H1 (cell line): ENCODE measurements at regions not wholly inside any gene's neighbourhood (a gene's known extent, or its start where the extent isn't known, plus 50 kb on each side); places are given as distances from the start of the nearest gene placed in this dataset.

Experiments used
- CTCF ChIA-PET: fragments of 300-600 bp; sonication (Branson Sonifier 250); formaldehyde crosslinking; loops from one replicate; lab custom pipeline; 2021; ENCODE audit not compliant: partially characterized antibody; lab: Charles Lee
- POLR2A ChIA-PET: fragments of 300-600 bp; sonication (Branson Sonifier 250); formaldehyde crosslinking; loops from one replicate; lab custom pipeline; 2021; ENCODE audit warnings: inconsistent platforms; ENCODE audit not compliant: partially characterized antibody; lab: Charles Lee
- DNase-seq, 2 experiments: peaks; one replicate each; pipeline versions ENCODE4 v3.0.0 to v3.0.0-alpha.2; 2010 to 2022; ENCODE audit warnings: low spot score in 2 of 2, low read depth in 1 of 2, mixed read lengths in 1 of 2
- FAIRE-seq: peaks from 2 replicates; lab custom pipeline; 2011; peaks lifted over from hg19 to GRCh38; lab: Jason Lieb, UNC
- H2AFZ ChIP-seq: 2 replicates; pipeline ENCODE4 v1.8.1; 2012; ENCODE audit warnings: low read length, inconsistent platforms
- H2AK5ac ChIP-seq: 2 replicates; pipeline ENCODE4 v1.6.1; 2013; ENCODE audit warnings: low read depth, low read length
- H2BK120ac ChIP-seq: replicated peaks from 2 replicates; pipeline ENCODE3; 2013; ENCODE audit warnings: low read depth, low read length, inconsistent platforms
- H2BK12ac ChIP-seq: 2 replicates; pipeline ENCODE4 v1.6.1; 2013; ENCODE audit warnings: low read depth, low read length
- H2BK15ac ChIP-seq: 2 replicates; pipeline ENCODE4 v1.6.1; 2013; ENCODE audit warnings: low read length
- H2BK20ac ChIP-seq: 2 replicates; pipeline ENCODE4 v1.6.1; 2013; ENCODE audit warnings: low read length
- H2BK5ac ChIP-seq: 2 replicates; pipeline ENCODE4 v1.6.1; 2013; ENCODE audit warnings: low read depth, low read length
- H3K14ac ChIP-seq: 2 replicates; pipeline ENCODE4 v1.6.1; 2013; ENCODE audit warnings: inconsistent platforms; ENCODE audit not compliant: insufficient read length
- H3K18ac ChIP-seq: 2 replicates; pipeline ENCODE4 v1.6.1; 2013; ENCODE audit warnings: low read length; ENCODE audit errors: extremely low read depth
- H3K23ac ChIP-seq: 2 replicates; pipeline ENCODE4 v1.6.1; 2013; ENCODE audit warnings: inconsistent platforms; ENCODE audit not compliant: insufficient read length
- H3K23me2 ChIP-seq: 2 replicates; pipeline ENCODE4 v1.6.1; 2013; ENCODE audit warnings: low read depth, low read length
- H3K27ac ChIP-seq: 2 replicates; pipeline ENCODE4 v1.6.1; 2011; ENCODE audit warnings: low read depth, low read length, inconsistent platforms
- H3K27me3 ChIP-seq, 4 experiments: replicated peaks in 1 of 4; 1 replicate in 1 of 4; 2 replicates in 3 of 4; pipeline versions ENCODE4 v1.6.1 to v1.8.1; 2011 to 2013; ENCODE audit warnings: low read length in 3 of 4, mild to moderate bottlenecking in 3 of 4, inconsistent platforms in 2 of 4, mixed read lengths in 2 of 4, moderate library complexity in 1 of 4; ENCODE audit not compliant: control insufficient read depth in 3 of 4, insufficient read depth in 3 of 4; ENCODE audit errors: extremely low read depth in 1 of 4
- H3K36me3 ChIP-seq, 4 experiments: 2 replicates each; pipeline versions ENCODE4 v1.6.1 to v1.8.1; 2011 to 2013; ENCODE audit warnings: mild to moderate bottlenecking in 4 of 4, low read length in 3 of 4, moderate library complexity in 2 of 4, control low read depth in 1 of 4, inconsistent platforms in 1 of 4; ENCODE audit not compliant: insufficient read depth in 4 of 4, control insufficient read depth in 2 of 4
- H3K4ac ChIP-seq: replicated peaks from 2 replicates; pipeline ENCODE3; 2013; ENCODE audit warnings: low read length, low read depth, mixed read lengths, inconsistent platforms; ENCODE audit not compliant: insufficient read length
- H3K4me1 ChIP-seq, 4 experiments: replicated peaks in 1 of 4; 1 replicate in 1 of 4; 2 replicates in 3 of 4; pipeline versions ENCODE4 v1.6.1 to v1.8.1; 2011 to 2013; ENCODE audit warnings: low read length in 3 of 4, inconsistent platforms in 2 of 4, mixed read lengths in 1 of 4; ENCODE audit not compliant: insufficient read depth in 4 of 4, control insufficient read depth in 3 of 4
- H3K4me2 ChIP-seq, 2 experiments: 2 replicates each; pipeline versions ENCODE4 v1.6.1 to v1.8.1; 2011 to 2013; ENCODE audit warnings: low read depth in 2 of 2, low read length in 2 of 2, control low read depth in 1 of 2, inconsistent platforms in 1 of 2, mild to moderate bottlenecking in 1 of 2; ENCODE audit not compliant: insufficient read depth in 1 of 2
- H3K4me3 ChIP-seq, 4 experiments: fragments of 200-600, 300-600 bp in 1 of 4; sonication (generic), shearing (Covaris generic), sonication (Bioruptor Twin) in 1 of 4; 2 replicates each; pipeline versions ENCODE4 v1.5.1 to v1.8.1; 2011 to 2016; ENCODE audit warnings: low read length in 4 of 4, low read depth in 3 of 4, control low read depth in 2 of 4, inconsistent platforms in 2 of 4, mild to moderate bottlenecking in 2 of 4, mixed read lengths in 1 of 4, moderate library complexity in 1 of 4; ENCODE audit not compliant: insufficient read depth in 2 of 4; ENCODE audit errors: extremely low read depth in 1 of 4
- H3K56ac ChIP-seq: replicated peaks from 2 replicates; pipeline ENCODE3; 2013; ENCODE audit warnings: low read depth, mild to moderate bottlenecking, mixed read lengths, low read length, inconsistent platforms; ENCODE audit not compliant: insufficient read length
- H3K79me1 ChIP-seq: 2 replicates; pipeline ENCODE4 v1.6.1; 2013; ENCODE audit warnings: low read depth, low read length, control low read depth
- H3K79me2 ChIP-seq, 2 experiments: 2 replicates each; pipeline versions ENCODE4 v1.6.1 to v1.8.1; 2012 to 2013; ENCODE audit warnings: low read length in 2 of 2, mild to moderate bottlenecking in 2 of 2, inconsistent platforms in 1 of 2; ENCODE audit not compliant: insufficient read depth in 2 of 2, control insufficient read depth in 1 of 2
- H3K9ac ChIP-seq, 4 experiments: replicated peaks in 1 of 4; 1 replicate in 1 of 4; 2 replicates in 3 of 4; pipeline versions ENCODE4 v1.6.1 to v1.8.1; 2011 to 2013; ENCODE audit warnings: low read depth in 3 of 4, low read length in 3 of 4, control low read depth in 2 of 4, mild to moderate bottlenecking in 2 of 4, moderate library complexity in 2 of 4, inconsistent platforms in 1 of 4; ENCODE audit errors: extremely low read depth in 1 of 4
- H3K9me3 ChIP-seq, 2 experiments: 2 replicates each; pipeline versions ENCODE4 v1.6.1 to v1.8.1; 2012 to 2013; ENCODE audit warnings: mild to moderate bottlenecking in 2 of 2, moderate library complexity in 2 of 2, control low read depth in 1 of 2, inconsistent platforms in 1 of 2, low read depth in 1 of 2, low read length in 1 of 2, mixed read lengths in 1 of 2; ENCODE audit not compliant: insufficient read depth in 2 of 2
- H4K20me1 ChIP-seq, 2 experiments: replicated peaks in 1 of 2; 2 replicates each; pipeline versions ENCODE3 to v1.8.1; 2011 to 2013; ENCODE audit warnings: inconsistent platforms in 2 of 2, low read length in 2 of 2, mild to moderate bottlenecking in 1 of 2; ENCODE audit not compliant: insufficient read depth in 2 of 2, control insufficient read depth in 1 of 2
- H4K5ac ChIP-seq: 2 replicates; pipeline ENCODE4 v1.6.1; 2013; ENCODE audit warnings: low read length, low read depth, mixed read lengths, inconsistent platforms; ENCODE audit not compliant: insufficient read length
- H4K8ac ChIP-seq: 2 replicates; pipeline ENCODE4 v1.8.0; 2013; ENCODE audit warnings: mild to moderate bottlenecking, moderate library complexity, low read length, inconsistent platforms; ENCODE audit not compliant: insufficient read depth; ENCODE audit errors: extremely low read depth
- H4K91ac ChIP-seq: replicated peaks from 2 replicates; pipeline ENCODE3; 2013; ENCODE audit warnings: low read length, mixed read lengths, inconsistent platforms; ENCODE audit not compliant: insufficient read length
- ASH2L ChIP-seq: fragments of 200-600, 300-600 bp; sonication (generic); IDR thresholded peaks from one replicate; pipeline ENCODE4 v1.7.1; 2017; ENCODE audit warnings: low read length
- CBX5 ChIP-seq: fragments of 300-800, 300-1000 bp; sonication (generic); IDR thresholded peaks from 2 replicates; pipeline ENCODE4 v1.7.1; 2016; ENCODE audit warnings: antibody characterized with exemption, low read length, low read depth
- CBX8 ChIP-seq: fragments of 300-800, 300-1000 bp; sonication (generic); IDR thresholded peaks from 2 replicates; pipeline ENCODE4 v1.7.1; 2016; ENCODE audit warnings: low read depth, low read length, borderline replicate concordance
- CREB1 ChIP-seq: IDR thresholded peaks from 2 replicates; pipeline ENCODE4 v1.6.1; 2012; ENCODE audit warnings: inconsistent platforms
- FOSL1 ChIP-seq: IDR thresholded peaks from 2 replicates; pipeline ENCODE4 v1.6.1; 2011; ENCODE audit warnings: mild to moderate bottlenecking, low read depth, low read length, moderate library complexity; ENCODE audit not compliant: insufficient read depth
- HDAC2 ChIP-seq, 2 experiments: fragments of 300-600 bp in 1 of 2; sonication (generic) in 1 of 2; IDR thresholded peaks; 2 replicates each; pipeline ENCODE4 v1.6.1; 2011 to 2012; ENCODE audit warnings: low read depth in 2 of 2, low read length in 2 of 2, mild to moderate bottlenecking in 2 of 2, moderate library complexity in 2 of 2, borderline replicate concordance in 1 of 2, inconsistent platforms in 1 of 2
- HDAC6 ChIP-seq: IDR thresholded peaks from one replicate; pipeline ENCODE4 v1.7.1; 2012; ENCODE audit warnings: low read depth, mild to moderate bottlenecking, inconsistent platforms, low read length, moderate library complexity
- KDM4A ChIP-seq: IDR thresholded peaks from one replicate; pipeline ENCODE4 v1.7.1; 2012; ENCODE audit warnings: low read depth, mild to moderate bottlenecking, moderate library complexity, low read length, inconsistent platforms; ENCODE audit not compliant: severe bottlenecking
- NANOG ChIP-seq: IDR thresholded peaks from 2 replicates; pipeline ENCODE4 v1.6.1; 2011; ENCODE audit warnings: low read length, low read depth, mild to moderate bottlenecking, inconsistent platforms; ENCODE audit not compliant: insufficient read depth, poor library complexity, severe bottlenecking
- POU5F1 ChIP-seq: IDR thresholded peaks from 2 replicates; pipeline ENCODE4 v1.6.1; 2011; ENCODE audit warnings: low read depth, mild to moderate bottlenecking, low read length, moderate library complexity
- RXRA ChIP-seq: IDR thresholded peaks from 2 replicates; pipeline ENCODE4 v1.6.1; 2011; ENCODE audit warnings: low read depth, mild to moderate bottlenecking, low read length, moderate library complexity; ENCODE audit not compliant: insufficient read depth
- SUZ12 ChIP-seq: fragments of 200-600 bp; sonication (generic); IDR thresholded peaks from 2 replicates; pipeline ENCODE4 v1.6.1; 2012; ENCODE audit warnings: mild to moderate bottlenecking, inconsistent platforms, low read length, moderate library complexity, mixed read lengths
- TAF1 ChIP-seq: IDR thresholded peaks from 2 replicates; pipeline ENCODE4 v1.6.1; 2011; ENCODE audit warnings: mild to moderate bottlenecking, low read depth, low read length
- TF ChIP-seq, protein P1 (sequence below), 3 experiments: IDR thresholded peaks; 1 replicate in 2 of 3; 2 replicates in 1 of 3; pipeline versions ENCODE4 v1.5.1 to v1.6.1; 2011; ENCODE audit warnings: low read length in 3 of 3, mild to moderate bottlenecking in 3 of 3, inconsistent platforms in 2 of 3, low read depth in 1 of 3, moderate library complexity in 1 of 3; ENCODE audit not compliant: insufficient read depth in 1 of 3; ENCODE audit errors: control extremely low read depth in 1 of 3

DNA sequence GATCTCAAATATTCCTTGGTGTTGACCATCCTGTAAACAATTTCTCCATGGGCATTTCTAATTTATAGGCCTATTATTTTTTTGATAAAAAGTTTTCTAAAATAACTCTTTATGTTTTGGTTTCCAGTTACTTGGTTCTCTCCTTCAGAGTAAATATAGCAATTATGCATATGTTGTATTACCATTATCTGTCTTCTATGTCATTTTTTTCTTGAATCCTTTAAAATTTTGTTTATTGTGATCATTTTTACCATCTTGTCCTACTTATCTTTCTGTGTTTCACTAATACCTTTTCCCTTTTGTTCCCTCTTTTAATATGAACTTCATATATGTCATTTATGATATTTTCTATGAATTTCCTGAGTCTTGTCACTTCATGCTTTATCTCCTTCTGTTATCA is 341.1 kb downstream of the PDCD6IP start:
- Histone ChIP-seq H2BK12ac (no peak overlapping the region), H3K4me1 (no peaks in the 10 kb centered on the region), H2BK120ac (no peak overlapping the region), H3K23ac (no peak overlapping the region), H3K79me1 (no peaks in the 10 kb centered on the region), H3K4ac (no peak overlapping the region), H2BK15ac (no peak overlapping the region), H3K18ac (no peak overlapping the region), H3K79me2 (no peaks in the 10 kb centered on the region), H3K9me3 (no peaks in the 10 kb centered on the region), H4K91ac (no peak overlapping the region), H3K14ac (no peak overlapping the region), H3K27ac (no peak overlapping the region), H3K9ac (no peak overlapping the region), H2BK20ac (no peak overlapping the region), H3K23me2 (no peaks in the 10 kb centered on the region), H3K56ac (no peak overlapping the region), H3K4me3 (no peak overlapping the region), H4K20me1 (no peaks in the 10 kb centered on the region), H3K27me3 (no peaks in the 10 kb centered on the region), H4K8ac (no peak overlapping the region), H3K36me3 (no peaks in the 10 kb centered on the region), H4K5ac (no peak overlapping the region), H2BK5ac (no peak overlapping the region), H2AFZ (no peak overlapping the region), H2AK5ac (no peak overlapping the region), H3K4me2 (no peak overlapping the region)
- ChIA-PET POLR2A (no interaction called here), CTCF (no interaction called here)
- DNase-seq: no peak
- no peak for FAIRE-seq
- TF ChIP-seq HDAC6: no peak
- TF ChIP-seq FOSL1: no peak
- no peak for TF ChIP-seq TAF1
- TF ChIP-seq CBX5: no peak
- TF ChIP-seq CREB1: no peak
- no peak for TF ChIP-seq RXRA
- no peak for TF ChIP-seq CBX8
- TF ChIP-seq, protein P1, sequence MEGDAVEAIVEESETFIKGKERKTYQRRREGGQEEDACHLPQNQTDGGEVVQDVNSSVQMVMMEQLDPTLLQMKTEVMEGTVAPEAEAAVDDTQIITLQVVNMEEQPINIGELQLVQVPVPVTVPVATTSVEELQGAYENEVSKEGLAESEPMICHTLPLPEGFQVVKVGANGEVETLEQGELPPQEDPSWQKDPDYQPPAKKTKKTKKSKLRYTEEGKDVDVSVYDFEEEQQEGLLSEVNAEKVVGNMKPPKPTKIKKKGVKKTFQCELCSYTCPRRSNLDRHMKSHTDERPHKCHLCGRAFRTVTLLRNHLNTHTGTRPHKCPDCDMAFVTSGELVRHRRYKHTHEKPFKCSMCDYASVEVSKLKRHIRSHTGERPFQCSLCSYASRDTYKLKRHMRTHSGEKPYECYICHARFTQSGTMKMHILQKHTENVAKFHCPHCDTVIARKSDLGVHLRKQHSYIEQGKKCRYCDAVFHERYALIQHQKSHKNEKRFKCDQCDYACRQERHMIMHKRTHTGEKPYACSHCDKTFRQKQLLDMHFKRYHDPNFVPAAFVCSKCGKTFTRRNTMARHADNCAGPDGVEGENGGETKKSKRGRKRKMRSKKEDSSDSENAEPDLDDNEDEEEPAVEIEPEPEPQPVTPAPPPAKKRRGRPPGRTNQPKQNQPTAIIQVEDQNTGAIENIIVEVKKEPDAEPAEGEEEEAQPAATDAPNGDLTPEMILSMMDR (IDR thresholded peaks at IDR 0.05; ENCODE audit: control extremely low read depth in 1 of 3, insufficient read depth in 1 of 3, low read depth in 1 of 3, low read length in 3 of 3): no peak
- TF ChIP-seq POU5F1: no peak
- no peak for TF ChIP-seq SUZ12
- TF ChIP-seq HDAC2 (IDR thresholded peaks at IDR 0.05; ENCODE audit: borderline replicate concordance in 1 of 2, low read depth in 2 of 2, low read length in 2 of 2): no peak
- TF ChIP-seq ASH2L: no peak
- no peak for TF ChIP-seq KDM4A
- no peak for TF ChIP-seq NANOG
